Omental fat pad (tissue), 3 donors: ENCODE measurements at regions not wholly inside any gene's neighbourhood (a gene's known extent, or its start where the extent isn't known, plus 50 kb on each side); places are given as distances from the start of the nearest gene placed in this dataset.

Experiments used
- ATAC-seq: fragments of 150-250 bp; one replicate; pipeline ENCODE4 v1.9.1; 2016; ENCODE audit warnings: mild to moderate bottlenecking, moderate library complexity; ENCODE audit not compliant: low FRiP score
- DNase-seq: peaks from one replicate; pipeline ENCODE4 v3.0.0-alpha.2; 2019; ENCODE audit warnings: low spot score
- CTCF ChIP-seq, 3 donors: fragments of 450-650 bp; IDR thresholded peaks; one replicate each; pipeline ENCODE4 v1.5.1; 2016 to 2017; ENCODE audit warnings: antibody characterized with exemption in 3 of 3, mild to moderate bottlenecking in 3 of 3, moderate library complexity in 2 of 3

DNA sequence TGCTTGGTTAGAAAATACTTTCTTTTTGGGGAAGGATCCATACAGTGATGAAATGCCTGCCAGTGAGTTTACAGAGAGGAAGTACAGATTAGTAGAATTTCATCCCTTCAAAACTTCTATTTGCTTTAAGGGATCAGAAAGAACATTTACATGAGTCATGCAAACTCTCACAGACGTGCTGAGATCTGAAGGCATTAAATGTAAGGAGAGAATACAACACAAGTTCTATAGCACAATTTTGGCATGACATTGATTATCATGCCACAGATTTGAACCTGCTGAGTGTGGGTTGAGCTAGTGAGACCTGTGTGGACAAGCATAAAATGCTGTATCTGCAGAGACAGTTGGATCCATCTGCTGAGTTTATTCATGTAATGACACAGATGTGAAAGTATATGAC lies 613.6 kb upstream of the SEMA6A start:
- no peak for TF ChIP-seq CTCF (IDR thresholded peaks at IDR 0.05)
- ATAC-seq, result no peak
- no peak for DNase-seq

DNA sequence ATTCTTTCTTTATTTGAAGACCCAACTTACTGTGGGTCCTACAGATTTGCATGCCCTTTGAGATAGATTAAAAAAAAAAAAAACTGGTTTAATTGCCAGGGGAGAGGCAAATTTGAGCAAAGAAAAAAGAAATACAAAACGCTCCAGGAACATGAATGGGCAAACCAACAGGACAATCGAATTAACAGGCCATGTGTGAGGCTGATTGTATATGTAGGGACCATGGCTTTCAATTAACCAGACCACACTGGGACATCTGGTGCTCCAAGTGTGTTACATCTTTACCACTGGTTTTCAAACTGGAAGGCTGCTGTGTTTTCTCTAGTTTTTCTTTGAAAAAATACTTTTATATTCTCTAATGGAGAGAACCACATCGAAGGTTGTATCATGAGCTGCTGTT lies 612.1 kb upstream of the SEMA6A start:
- ATAC-seq, result no peak
- no peak for TF ChIP-seq CTCF (IDR thresholded peaks at IDR 0.05)
- no peak for DNase-seq

- DNase-seq, result no peak
- TF ChIP-seq CTCF (IDR thresholded peaks at IDR 0.05), result no peak
- ATAC-seq, result no peak
Measured at GRCh38 chr5:117183326-117183725, 608.7 kb upstream of the SEMA6A start.

- no peak for ATAC-seq
Measured at GRCh38 chr5:117182104-117182503, 607.5 kb upstream of the SEMA6A start.

DNA sequence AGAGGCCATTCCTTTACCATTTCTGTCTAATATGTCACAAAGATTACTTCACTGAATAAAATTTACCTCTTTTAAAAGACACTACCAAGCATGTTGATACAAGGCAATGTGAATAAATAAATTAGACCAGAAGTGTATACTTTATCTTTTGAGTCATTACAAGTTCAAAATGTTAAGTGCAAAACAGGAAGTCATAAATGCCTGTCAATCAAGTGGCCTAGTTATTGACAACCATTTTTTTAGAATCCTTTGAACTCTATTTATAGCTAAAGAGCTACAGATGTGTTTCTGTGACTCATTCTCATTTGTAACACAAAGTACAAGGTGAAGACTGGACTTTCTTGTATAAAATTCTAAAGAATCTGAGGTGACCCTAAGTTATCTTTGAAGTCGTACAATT lies 602.7 kb upstream of the SEMA6A start:
- no peak for TF ChIP-seq CTCF (IDR thresholded peaks at IDR 0.05)
- ATAC-seq (no peak), DNase-seq (no peak)

More at GRCh38 chr5:117182104-117182503, 607.5 kb upstream of the SEMA6A start:
- no peak for TF ChIP-seq CTCF (IDR thresholded peaks at IDR 0.05)
- no peak for DNase-seq

GRCh38 chr5:117165068-117165467 lies 590.4 kb upstream of the SEMA6A start:
- DNase-seq, result no peak

More at GRCh38 chr5:117165068-117165467, 590.4 kb upstream of the SEMA6A start:
- TF ChIP-seq CTCF (IDR thresholded peaks at IDR 0.05), result no peak
- no peak for ATAC-seq
